WI38 (cell line): ENCODE measurements at regions not wholly inside any gene's neighbourhood (a gene's known extent, or its start where the extent isn't known, plus 50 kb on each side); places are given as distances from the start of the nearest gene placed in this dataset.

Source experiments
- H3K4me3 ChIP-seq: 2 replicates; pipeline ENCODE4 v1.5.1; 2011; ENCODE audit warnings: low read depth, mild to moderate bottlenecking, control low read depth, low read length
- CTCF ChIP-seq: IDR thresholded peaks from 2 replicates; pipeline ENCODE4 v1.5.1; 2012; ENCODE audit warnings: low read depth, mild to moderate bottlenecking, control low read depth, low read length

GRCh38 chr2:147091448-147091847 lies 753.4 kb upstream of the ACVR2A start:
- H3K4me3 ChIP-seq: no peak overlapping the region
- no peak for TF ChIP-seq CTCF

GRCh38 chr2:147088871-147089270 lies 756.0 kb upstream of the ACVR2A start:
- no peak for TF ChIP-seq CTCF
- no peak overlapping the region for H3K4me3 ChIP-seq

- no peak overlapping the region for H3K4me3 ChIP-seq
- TF ChIP-seq CTCF: no peak
These were observed 758.1 kb upstream of the ACVR2A start for GRCh38 chr2:147086715-147087114.

- TF ChIP-seq CTCF: no peak
- H3K4me3 ChIP-seq: no peak overlapping the region
These were observed 761.2 kb upstream of the ACVR2A start for GRCh38 chr2:147083664-147084063.

GRCh38 chr2:147082850-147083522 lies 761.8 kb upstream of the ACVR2A start:
- H3K4me3 ChIP-seq: no peak overlapping the region
- TF ChIP-seq CTCF: 0 out of 2 replicates have a peak, but pooled peaks have one; percentile 16

DNA sequence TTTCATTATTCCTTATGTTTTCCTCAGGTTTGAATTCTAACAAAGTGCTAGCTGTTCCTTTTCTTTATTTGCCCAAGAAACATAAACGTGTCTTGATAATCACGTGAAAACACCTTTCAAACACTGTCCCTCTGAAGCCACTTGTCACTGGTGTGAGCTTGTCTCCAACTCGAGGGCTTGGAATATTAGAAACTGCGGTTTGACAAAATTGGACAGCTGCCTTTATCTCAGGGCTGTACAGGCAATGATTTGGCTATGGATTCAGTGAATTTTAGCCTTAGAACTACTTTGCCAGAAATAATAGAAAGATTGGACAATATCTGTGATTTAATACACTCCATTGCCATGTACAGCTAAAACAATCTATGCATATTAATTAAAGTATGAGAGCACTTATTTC lies 763.0 kb upstream of the ACVR2A start:
- TF ChIP-seq CTCF: no peak
- no peak overlapping the region for H3K4me3 ChIP-seq

DNA sequence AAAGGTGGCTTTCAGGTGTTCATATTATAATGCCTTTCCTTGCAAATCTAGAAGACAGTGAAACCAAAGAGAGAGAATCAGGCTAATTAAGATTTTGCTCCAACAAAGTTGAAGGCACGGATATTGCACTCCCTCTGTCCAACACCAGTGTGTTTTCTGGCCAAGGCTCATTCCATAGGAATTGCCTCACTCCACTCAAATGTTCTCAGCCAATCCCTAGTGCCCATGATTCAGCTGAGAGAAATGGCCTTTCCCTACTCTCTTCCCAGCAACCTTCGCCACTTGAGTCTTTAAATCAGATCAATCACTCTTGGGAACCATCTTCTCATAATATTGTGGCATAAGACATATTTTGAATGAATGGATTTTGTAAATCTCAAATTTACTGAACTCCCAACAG lies 768.2 kb upstream of the ACVR2A start:
- no peak for TF ChIP-seq CTCF
- H3K4me3 ChIP-seq: no peak overlapping the region
